ENCODE measurements at regions not wholly inside any gene's neighbourhood (a gene's known extent, or its start where the extent isn't known, plus 50 kb on each side); places are given as distances from the start of the nearest gene placed in this dataset.

GRCh38 chr6:167706313-167707109, 120.2 kb upstream of the AFDN start:
- no peak for TF ChIP-seq SUZ12 (IDR thresholded peaks at IDR 0.05; ENCODE audit: extremely low read depth, insufficient read depth, insufficient read length)
- TF ChIP-seq ZNF274 (IDR thresholded peaks at IDR 0.05; ENCODE audit: low read depth, low read length): no peak

Measured in NT2/D1 (cell line).